GM12892 (cell line): ENCODE measurements at regions not wholly inside any gene's neighbourhood (a gene's known extent, or its start where the extent isn't known, plus 50 kb on each side); places are given as distances from the start of the nearest gene placed in this dataset.

Experiments
- POLR2A ChIP-seq: IDR thresholded peaks from 2 replicates; pipeline ENCODE4 v1.6.1; 2011; ENCODE audit warnings: low read depth, low read length, control low read depth
- POLR2AphosphoS5 ChIP-seq: IDR thresholded peaks from 2 replicates; pipeline ENCODE4 v1.6.1; 2011; ENCODE audit warnings: low read depth, low read length, control low read depth

DNA sequence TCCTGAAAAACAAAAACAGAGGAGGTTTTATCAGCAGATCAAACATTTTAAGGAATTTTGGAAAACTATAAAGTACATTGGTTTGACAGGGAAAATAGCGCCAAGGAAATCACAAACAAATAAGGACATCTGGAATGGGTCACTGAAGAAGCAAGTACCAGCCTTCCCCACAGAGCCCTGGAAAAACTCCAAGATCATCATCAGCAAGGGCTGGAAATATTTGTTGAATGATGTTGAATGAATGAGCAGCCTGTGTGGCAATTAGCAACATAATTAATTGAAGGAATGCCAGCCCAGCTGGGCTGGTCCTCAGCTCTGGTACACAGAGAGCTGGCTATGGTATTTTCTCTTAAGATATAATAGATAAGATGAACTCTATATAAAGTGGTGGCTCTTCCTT, 290.4 kb downstream of the HS3ST3A1 start:
- TF ChIP-seq POLR2A (no peak), POLR2AphosphoS5 (no peak)
